ENCODE measurements at regions not wholly inside any gene's neighbourhood (a gene's known extent, or its start where the extent isn't known, plus 50 kb on each side); places are given as distances from the start of the nearest gene placed in this dataset.

DNA sequence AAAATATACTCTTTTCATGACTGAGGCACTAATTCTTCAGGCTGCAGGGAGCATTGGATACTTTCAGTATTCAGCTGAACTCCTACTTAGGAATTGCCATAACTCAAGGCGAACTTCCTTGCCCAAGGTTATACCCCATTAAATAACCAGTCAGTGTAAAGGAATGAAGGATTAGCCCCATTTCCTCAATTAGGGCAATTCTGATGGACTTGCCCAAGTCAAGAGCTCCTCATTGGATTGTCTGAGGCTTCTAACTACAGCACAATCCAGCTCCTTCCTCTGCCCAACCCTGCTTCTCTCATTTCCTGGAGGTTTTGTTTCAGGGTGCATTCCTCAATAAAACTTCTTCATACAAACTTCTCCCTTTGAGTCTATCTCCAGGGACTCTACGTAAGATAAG lies 329.2 kb downstream of the LIG4 start:
- DNase-seq: no peak
- Mint-ChIP-seq H3K9me3 (peaks cover 2% of the 10 kb centered on the region), H3K4me3 (no peak overlapping the region), H3K4me1 (no peaks in the 10 kb centered on the region), H3K27me3 (ENCODE audit: insufficient read depth) (peaks cover 2% of the 10 kb centered on the region), H3K27ac (no peak overlapping the region), H3K36me3 (ENCODE audit: low read depth) (no peaks in the 10 kb centered on the region)
- Histone ChIP-seq H3K27me3 (ENCODE audit: control insufficient read depth, insufficient read depth, low read length, poor library complexity, severe bottlenecking) (no peaks in the 10 kb centered on the region), H3K9me3 (ENCODE audit: control insufficient read depth, low read length) (no peaks in the 10 kb centered on the region), H3K4me3 (ENCODE audit: low read length) (no peak overlapping the region), H3K9ac (ENCODE audit: extremely low read depth, low read length, poor library complexity, severe bottlenecking) (no peak overlapping the region), H3K27ac (ENCODE audit: low read depth, low read length) (no peak overlapping the region), H3K4me1 (ENCODE audit: control insufficient read depth, insufficient read depth, low read length) (no peaks in the 10 kb centered on the region), H3K36me3 (ENCODE audit: control insufficient read depth, insufficient read depth, low read length) (no peaks in the 10 kb centered on the region)
- TF ChIP-seq, protein P1, sequence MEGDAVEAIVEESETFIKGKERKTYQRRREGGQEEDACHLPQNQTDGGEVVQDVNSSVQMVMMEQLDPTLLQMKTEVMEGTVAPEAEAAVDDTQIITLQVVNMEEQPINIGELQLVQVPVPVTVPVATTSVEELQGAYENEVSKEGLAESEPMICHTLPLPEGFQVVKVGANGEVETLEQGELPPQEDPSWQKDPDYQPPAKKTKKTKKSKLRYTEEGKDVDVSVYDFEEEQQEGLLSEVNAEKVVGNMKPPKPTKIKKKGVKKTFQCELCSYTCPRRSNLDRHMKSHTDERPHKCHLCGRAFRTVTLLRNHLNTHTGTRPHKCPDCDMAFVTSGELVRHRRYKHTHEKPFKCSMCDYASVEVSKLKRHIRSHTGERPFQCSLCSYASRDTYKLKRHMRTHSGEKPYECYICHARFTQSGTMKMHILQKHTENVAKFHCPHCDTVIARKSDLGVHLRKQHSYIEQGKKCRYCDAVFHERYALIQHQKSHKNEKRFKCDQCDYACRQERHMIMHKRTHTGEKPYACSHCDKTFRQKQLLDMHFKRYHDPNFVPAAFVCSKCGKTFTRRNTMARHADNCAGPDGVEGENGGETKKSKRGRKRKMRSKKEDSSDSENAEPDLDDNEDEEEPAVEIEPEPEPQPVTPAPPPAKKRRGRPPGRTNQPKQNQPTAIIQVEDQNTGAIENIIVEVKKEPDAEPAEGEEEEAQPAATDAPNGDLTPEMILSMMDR (conservative IDR thresholded peaks at IDR 0.05): no peak
- 90% methylated on average over 1 of the region's 2 CpGs; no CpG with 5 or more reads in 1 of the 2 experiments for WGBS, 2 experiments (ENCODE audit: insufficient coverage in 1 of 2, insufficient read length in 1 of 2)

DNA sequence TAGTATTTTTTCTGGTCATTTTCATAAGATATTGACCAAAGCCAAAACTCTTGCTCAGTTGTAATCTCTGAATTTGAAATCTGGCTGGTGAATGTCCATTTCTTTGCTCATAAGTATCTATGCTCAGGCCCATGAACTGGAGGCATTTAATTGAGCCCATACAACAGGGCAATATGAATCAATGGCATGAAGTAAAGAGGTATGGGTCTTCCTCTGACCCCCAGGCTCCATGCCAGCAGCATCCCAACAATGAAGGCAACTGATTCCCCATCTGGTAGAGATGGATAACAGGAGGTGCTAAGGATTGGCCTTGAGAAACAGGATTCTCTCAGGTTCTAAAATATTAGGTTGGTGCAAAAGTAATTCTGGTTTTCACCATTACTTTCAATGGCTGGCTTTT lies 330.8 kb downstream of the LIG4 start:
- no peak overlapping the region for H3K4me3 Mint-ChIP-seq
- H3K4me1 Mint-ChIP-seq: no peaks in the 10 kb centered on the region
- H3K9me3 Mint-ChIP-seq: peaks cover 2% of the 10 kb centered on the region
- no peaks in the 10 kb centered on the region for H3K36me3 Mint-ChIP-seq (ENCODE audit: low read depth)
- H3K27ac Mint-ChIP-seq: no peak overlapping the region
- no peak overlapping the region for H3K9ac ChIP-seq (ENCODE audit: extremely low read depth, low read length, poor library complexity, severe bottlenecking)
- no peaks in the 10 kb centered on the region for H3K27me3 ChIP-seq (ENCODE audit: control insufficient read depth, insufficient read depth, low read length, poor library complexity, severe bottlenecking)
- no peak for DNase-seq
- no peaks in the 10 kb centered on the region for H3K4me1 ChIP-seq (ENCODE audit: control insufficient read depth, insufficient read depth, low read length)
- H3K36me3 ChIP-seq (ENCODE audit: control insufficient read depth, insufficient read depth, low read length): no peaks in the 10 kb centered on the region
- no peak overlapping the region for H3K4me3 ChIP-seq (ENCODE audit: low read length)
- TF ChIP-seq, protein P1 (conservative IDR thresholded peaks at IDR 0.05): no peak
- H3K9me3 ChIP-seq (ENCODE audit: control insufficient read depth, low read length): no peaks in the 10 kb centered on the region
- no peak overlapping the region for H3K27ac ChIP-seq (ENCODE audit: low read depth, low read length)
- peaks cover 2% of the 10 kb centered on the region for H3K27me3 Mint-ChIP-seq (ENCODE audit: insufficient read depth)

DNA sequence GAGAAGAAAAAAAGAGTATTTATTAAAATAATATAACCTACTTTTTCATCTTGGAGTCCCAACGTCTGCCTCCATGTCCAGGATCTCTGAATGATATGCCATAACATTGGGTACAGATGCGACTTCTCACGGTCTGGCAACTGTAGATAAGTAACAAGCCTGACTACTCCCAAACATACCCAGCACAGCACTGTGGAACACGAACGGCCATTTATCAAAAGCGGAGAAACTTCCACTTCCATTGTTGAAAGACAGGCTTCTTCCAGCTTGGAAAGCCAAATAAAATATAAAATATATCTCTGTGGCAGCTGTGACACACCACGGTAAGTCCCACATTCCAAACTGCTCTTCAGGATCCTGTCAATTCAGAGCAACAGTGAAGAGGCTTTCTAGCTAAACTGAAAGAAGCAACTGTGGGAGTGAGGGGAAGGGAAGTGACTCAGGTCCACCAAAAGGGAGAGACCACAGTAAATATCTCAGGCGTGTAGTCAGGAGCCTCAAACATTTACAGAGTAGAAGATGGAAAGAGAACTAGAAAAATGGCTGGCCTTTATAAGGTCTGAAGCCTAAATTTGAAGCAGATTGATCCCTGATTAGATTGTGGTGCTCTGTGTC lies 331.7 kb downstream of the LIG4 start:
- Histone ChIP-seq H3K9me3 (ENCODE audit: control insufficient read depth, low read length) (no peaks in the 10 kb centered on the region), H3K36me3 (ENCODE audit: control insufficient read depth, insufficient read depth, low read length) (no peaks in the 10 kb centered on the region), H3K9ac (ENCODE audit: extremely low read depth, low read length, poor library complexity, severe bottlenecking) (no peak overlapping the region), H3K27me3 (ENCODE audit: control insufficient read depth, insufficient read depth, low read length, poor library complexity, severe bottlenecking) (no peaks in the 10 kb centered on the region), H3K4me3 (ENCODE audit: low read length) (no peak overlapping the region), H3K4me1 (ENCODE audit: control insufficient read depth, insufficient read depth, low read length) (no peaks in the 10 kb centered on the region), H3K27ac (ENCODE audit: low read depth, low read length) (no peak overlapping the region)
- no peaks in the 10 kb centered on the region for H3K36me3 Mint-ChIP-seq (ENCODE audit: low read depth)
- no peak overlapping the region for H3K27ac Mint-ChIP-seq
- H3K4me3 Mint-ChIP-seq: no peak overlapping the region
- TF ChIP-seq, protein P1 (conservative IDR thresholded peaks at IDR 0.05): no peak
- no peaks in the 10 kb centered on the region for H3K4me1 Mint-ChIP-seq
- peaks cover 2% of the 10 kb centered on the region for H3K27me3 Mint-ChIP-seq (ENCODE audit: insufficient read depth)
- WGBS, 2 experiments (ENCODE audit: insufficient coverage in 1 of 2, insufficient read length in 1 of 2): 92 to 93% methylated on average over 1 to 8 of the region's 8 CpGs
- H3K9me3 Mint-ChIP-seq: peaks cover 2% of the 10 kb centered on the region
- no peak for DNase-seq
